HG02588 (cell line): ENCODE measurements at regions not wholly inside any gene's neighbourhood (a gene's known extent, or its start where the extent isn't known, plus 50 kb on each side); places are given as distances from the start of the nearest gene placed in this dataset.
"Not testable (repeated sequence)": the region's sequence is repeated elsewhere in the genome, so short reads cannot be mapped to it uniquely, and the experiment has no call there.

Experiments
- ATAC-seq: cut with Tn5 transposase; IDR thresholded peaks from one replicate; pipeline ENCODE4 v1.9.1; 2021; ENCODE audit warnings: mild to moderate bottlenecking, moderate library complexity; ENCODE audit not compliant: unreplicated experiment

DNA sequence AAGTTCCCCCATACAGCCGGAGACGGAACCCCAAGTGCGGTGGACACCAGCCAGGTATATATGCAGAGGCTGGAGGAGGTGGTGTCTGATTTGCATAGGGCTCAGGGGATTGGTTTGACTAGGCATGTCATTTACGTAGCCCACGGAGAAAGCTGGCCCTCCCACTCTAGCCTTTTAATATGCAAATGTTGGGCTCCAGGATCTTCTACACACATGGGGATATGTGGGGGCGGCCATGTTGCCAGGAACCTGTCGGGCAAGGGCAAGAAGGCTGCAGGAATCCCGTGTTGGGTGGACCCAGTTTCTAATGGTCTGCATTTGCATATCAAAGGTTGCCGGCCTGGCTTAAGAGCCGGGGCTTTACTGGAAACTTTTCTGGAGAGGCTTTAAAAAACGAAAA is 57.4 kb downstream of the FTHL17 start:
- ATAC-seq: not testable (repeated sequence)

DNA sequence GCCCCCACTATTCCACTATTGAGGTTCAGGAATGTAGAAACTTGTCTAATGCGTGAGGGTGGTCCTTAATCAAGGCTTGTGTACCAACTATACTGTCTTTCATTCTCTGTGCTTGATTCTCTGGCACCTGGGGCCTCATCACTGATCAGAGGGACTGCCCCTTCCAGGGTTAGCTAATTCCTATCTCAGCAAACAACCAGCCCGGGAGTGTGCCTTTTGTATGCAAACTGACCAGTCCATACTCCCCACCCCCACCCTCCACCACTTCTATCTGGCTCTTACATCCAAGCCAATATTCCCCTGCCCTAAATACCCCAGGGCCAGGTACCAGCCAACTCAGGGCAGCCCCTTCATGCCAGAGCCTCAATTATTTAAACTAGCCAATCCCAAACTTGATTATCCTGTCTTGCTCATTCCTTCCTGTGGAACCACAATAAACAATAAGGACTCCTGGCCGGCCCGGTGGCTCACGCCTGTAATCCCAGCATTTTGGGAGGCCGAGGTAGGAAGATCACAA is 59.3 kb downstream of the FTHL17 start:
- ATAC-seq: no peak

DNA sequence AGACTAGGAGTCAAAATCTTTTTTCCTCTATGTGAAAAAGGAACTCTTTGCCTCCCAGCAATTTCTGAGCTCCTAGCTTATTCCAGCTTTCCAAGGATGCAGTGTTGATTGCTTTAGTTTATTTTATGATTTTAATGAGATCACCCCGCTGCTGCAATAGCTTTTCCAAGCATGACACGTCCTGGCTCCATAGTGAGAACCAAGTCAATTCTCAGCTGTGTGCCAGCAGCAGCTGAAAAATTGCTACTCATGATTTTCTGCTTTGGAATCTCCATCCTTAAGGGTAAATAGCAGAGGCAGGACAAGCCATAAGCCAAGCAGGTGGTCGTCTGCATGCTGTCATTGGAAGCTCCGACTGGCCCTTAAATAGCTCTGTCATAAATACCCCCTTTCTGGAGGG is 64.5 kb downstream of the FTHL17 start:
- ATAC-seq: no peak

DNA sequence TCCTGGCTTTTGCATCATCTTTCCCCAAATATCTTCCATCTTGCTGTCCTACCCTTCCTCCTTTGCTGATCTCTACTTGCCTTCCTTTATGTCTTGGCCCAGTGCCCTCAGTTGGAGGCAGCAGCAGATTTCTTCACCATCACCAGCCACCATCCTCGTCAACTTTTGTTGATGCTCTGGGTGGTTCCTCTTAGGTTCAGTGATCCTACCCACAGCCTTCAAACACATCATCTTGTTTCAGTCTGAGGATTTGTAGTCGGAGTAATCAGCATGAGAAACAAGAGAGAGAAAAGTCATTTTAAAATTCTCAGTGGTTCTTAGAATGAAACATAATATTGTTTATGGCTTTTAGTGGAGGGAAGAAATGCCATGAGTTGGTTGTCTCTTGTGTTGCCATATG is 65.8 kb downstream of the FTHL17 start:
- ATAC-seq: no peak

DNA sequence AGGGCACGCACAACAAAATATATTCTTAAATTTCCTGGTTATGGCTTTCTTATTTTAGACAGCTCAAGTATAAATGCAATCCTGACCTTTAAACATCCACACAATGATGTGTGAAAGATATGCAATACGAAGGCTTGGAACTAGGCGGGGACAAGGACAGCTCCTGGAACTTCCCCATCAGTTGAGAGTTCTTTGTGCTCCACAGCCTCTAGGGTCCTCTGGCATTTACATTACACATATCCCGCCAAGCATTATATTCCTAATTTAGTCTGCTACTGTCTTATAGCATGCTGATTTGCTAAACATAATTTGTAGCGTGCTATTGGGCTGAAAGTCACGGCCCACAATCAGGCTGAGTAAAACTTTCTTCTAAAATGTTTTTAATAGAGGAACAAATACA is 74.4 kb downstream of the FTHL17 start:
- ATAC-seq: no peak

DNA sequence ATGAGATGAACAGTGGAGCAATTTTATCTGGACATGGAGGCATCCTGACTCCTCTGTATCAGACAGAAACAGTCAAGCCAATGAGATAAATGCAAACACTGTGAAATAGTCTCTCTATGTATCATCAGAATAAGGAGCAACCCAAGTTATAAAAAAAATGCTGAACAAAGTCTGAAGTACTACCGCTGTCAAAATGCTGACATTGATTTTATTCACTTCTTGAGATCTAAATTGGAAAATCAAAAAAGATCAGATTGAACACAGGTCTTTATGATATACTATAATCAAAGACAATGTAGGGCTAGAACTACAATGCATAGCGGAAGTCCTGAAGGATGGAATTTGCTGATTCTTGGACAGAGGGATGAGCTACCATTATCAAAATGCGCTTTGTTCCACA is 76.1 kb downstream of the FTHL17 start:
- no peak for ATAC-seq

DNA sequence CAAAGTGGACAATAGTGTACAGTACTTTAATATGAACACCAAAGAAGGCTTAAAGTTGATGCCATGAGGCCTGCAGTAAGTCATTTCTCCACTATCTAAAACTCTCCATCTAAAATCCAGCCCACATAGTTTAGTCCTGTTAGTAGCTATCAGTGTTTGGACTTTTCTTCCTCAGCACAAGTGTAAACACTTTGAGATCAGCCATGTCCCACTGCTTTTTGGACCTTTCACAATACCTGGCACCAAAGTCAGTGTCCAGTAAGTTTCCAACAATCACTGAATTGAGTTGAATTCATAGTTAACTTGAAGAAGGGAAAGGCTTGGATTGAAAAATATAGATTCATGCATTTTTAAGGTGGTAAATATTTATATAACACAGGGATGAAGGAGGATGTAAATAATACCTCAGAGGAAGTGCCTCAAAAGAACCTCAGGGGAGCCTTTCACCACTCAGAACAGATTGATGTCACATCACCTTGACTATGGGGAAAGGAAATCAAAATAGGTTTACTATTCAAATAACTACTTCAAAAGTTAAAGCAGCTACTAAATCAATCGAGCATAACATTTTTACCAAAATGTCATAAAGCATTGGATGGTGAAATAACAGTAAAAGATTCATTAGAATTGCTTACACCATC is 76.7 kb downstream of the FTHL17 start:
- no peak for ATAC-seq

DNA sequence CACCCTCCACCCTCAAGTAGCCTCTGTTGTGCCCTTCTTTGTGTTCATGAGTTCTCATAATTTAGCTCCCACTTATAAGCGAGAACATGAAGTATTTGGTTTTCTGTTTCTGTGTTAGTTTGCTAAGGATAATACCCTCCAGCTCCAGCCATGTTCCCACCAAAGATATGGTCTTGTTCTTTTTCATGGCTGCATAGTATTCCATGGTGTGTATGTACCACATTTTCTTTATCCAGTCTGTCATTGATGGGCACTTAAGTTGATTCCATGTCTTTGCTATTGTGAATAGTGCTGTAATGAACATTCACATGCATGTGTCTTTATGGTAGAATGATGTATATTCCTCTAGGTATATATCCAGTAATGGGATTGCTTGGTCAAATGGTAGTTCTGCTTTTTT is 77.8 kb downstream of the FTHL17 start:
- not testable (repeated sequence) for ATAC-seq

DNA sequence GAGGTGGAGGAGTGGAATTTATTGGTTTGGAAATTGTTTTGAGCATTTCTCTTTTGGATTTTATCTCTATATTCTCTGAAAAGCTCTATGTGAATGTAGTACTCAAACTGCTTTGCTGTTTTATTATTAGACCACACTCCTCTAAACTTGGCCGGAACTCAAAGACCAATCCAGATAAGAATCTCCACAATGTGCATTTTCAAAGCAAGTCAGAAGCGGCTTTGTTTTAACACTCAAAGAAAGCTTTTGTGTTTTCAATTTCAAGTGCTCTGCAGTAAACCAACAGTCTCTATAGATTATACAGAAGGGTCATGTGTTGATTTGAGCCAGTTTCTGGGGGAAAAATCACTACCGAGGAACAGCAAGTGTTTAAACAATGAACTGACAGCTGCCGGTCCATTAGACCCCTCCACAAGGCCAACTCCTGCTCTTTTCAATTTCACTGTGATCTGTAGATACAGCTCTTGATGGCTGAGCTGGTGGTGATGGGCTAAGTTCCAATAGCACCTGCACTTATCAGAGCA is 79.4 kb downstream of the FTHL17 start:
- no peak for ATAC-seq

DNA sequence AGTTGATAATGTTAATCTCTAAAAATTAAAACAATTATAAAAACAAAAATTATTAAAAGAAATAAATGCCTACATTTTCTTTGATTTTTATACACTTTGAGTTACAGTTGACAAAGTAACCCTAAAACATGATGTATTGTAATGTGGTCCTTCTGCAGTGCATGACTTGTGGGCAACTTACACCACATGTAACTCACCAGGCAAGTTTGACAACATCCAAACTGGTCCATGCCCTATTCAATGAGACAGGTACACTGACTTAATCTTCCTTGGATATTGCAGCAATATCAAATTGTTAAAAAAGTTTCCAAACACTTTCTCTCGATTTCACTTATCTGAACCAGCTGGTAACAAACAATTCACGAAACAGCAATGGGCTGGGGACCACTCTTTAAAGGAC is 81.5 kb downstream of the FTHL17 start:
- no peak for ATAC-seq

DNA sequence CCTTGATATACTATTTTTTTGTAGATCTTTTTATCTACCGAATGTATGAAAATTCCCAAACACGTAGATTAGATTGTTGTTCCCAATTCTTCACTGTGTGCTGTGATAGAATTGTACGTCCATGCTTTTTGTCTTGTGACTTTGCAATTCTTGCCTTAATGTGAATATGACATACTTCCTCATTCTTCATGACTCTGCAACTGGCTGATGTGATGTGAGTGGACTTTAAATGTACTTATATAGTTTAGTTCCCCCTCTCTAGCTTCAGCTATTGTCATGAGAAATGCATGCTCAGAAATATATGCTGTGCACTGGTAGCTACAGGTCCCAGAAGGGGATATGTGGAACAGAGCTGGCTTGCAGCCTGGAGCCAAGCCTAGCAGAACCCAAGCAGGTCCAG is 89.4 kb downstream of the FTHL17 start:
- ATAC-seq: no peak

DNA sequence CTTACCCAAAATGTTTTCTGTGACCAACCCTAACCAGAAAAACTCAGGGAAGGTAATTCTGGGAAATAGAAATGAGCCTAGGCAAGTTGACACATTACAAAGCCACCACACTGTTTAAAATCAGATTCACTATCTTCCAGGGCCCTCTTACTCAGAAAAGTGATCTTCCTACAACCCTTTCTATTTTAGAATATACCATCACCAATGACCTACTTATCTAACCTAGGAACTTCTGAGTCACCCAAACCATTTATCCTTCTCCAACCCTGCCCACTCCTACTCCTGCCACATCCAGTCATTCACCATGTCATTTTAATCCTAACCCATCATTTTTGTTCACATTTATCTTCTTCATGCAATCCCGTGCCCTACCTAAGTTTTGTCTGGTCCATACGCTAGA is 89.9 kb downstream of the FTHL17 start:
- no peak for ATAC-seq

DNA sequence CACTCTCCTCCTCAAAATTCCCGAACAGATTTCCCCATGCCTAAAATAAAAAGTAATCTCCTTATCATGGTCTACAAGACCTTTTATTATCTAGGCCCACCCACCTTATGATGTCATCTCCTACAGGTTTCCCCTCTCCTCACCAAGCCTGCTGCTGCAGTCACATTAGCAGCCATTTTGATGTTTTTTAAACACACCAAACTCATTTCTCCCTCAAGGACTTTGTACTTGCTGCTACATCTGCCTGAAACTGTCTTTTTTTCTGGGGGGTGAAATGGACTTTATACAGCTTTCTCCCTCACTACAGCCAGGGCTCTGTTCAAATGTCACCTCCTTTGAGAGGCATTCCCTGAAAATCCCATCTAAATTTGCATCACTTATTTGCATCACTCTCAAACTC is 90.2 kb upstream of the TAB3 start:
- no peak for ATAC-seq

DNA sequence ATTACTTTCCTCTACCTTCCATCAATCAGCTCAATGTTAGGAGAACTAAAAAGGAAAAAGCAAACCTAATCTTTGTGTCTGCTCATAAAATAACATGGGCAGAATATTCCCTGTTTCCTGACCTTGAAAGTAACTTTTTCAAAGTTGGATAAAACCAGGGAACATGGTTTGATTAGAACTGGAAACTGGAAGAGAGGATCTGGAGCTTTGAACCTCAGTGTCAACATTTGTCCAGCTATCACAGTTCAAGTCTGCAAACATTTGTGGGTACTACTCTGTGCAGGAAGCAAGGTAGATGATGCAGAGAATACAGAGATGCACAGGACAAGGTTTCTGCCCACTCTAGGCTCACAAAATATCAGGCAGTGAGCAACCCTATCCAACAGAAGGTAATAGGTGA is 86.4 kb upstream of the TAB3 start:
- ATAC-seq: no peak

DNA sequence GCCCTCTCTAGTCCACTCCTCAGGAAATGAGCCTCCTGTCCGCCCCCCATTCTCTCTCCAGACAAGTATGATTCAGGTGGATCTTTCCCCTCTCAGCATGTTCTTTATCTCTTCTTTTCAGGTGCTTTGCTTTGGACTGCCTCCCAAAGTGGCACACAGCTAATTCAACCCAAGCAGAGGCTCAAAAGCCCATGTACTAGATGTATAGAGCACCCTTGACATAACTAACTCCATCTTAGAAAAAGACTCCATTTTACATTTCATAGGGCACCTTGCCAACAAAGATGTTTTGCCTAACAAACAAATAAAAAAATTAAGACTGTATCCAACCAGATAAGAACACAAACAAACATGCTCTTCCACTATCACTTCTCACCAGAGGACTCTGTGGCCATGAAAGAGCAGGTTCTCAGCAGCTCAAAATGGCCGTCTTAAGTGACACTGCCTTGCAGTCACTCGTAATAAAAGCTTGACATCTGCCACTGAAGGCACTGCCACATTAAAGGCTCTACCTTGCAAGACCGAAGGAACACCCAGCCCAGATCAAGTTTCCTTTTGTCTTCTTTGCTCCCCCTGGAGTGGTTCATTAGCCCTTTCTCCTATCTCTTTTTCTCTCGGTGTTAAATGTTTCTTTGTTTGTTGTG is 84.9 kb upstream of the TAB3 start:
- no peak for ATAC-seq

DNA sequence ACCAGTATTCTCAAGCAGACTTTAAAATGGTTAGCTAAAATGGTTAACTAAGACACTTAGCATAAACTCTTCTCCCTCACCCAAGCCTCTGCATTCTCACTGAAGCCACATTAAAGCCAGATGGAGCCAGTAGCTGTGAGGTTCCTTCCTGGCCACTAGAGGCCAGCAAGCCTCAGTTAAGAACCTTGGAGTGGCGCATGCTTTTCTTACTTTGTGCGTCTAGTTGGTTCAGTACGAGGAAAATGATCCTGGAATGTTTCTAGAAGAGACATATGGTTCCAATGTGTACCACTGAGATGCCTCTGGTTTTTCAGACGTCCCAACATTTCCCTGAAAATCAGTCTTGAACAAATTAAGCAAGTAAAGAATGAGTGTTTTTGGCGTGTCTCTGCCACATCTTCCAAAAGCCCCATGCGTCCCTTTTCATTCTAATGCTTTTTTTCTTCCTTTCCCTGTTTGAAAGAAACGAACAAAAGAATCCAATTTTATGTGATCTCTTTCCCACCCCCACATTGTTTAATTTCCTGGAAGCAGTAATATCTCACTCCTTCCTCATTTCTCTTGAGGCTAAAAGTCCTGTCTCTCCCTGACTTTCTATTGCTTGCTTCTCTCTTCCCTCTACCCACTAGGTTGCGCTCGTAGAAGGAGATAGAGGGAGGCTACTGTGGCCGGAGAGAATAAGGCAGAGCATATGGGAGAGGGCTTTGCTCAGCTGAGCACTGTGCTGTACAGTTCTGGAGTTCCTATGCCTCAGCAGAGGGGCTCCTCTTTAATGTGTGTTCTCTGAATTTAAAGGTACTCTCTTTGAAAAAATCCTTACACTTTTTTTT is 82.9 kb upstream of the TAB3 start:
- peak; percentile 87 for ATAC-seq

DNA sequence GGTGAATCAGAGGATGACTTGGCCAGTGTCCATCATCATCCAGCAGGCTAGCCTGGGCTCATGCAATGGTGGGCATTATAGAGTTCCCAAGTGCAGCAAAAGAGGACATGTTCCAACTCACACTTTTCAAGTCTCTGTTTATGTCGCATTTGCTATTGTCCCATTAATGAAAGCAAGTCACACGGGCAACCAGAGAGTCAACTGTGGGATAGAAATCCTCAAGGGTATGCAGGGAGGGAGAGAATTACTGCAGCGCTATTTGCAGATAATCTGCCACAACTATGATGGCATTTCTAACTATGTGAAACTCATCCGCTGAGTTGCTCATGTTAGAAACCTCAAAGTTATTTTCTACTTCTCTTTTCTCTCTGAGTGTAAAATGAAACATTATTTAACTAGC is 78.5 kb upstream of the TAB3 start:
- ATAC-seq: no peak

DNA sequence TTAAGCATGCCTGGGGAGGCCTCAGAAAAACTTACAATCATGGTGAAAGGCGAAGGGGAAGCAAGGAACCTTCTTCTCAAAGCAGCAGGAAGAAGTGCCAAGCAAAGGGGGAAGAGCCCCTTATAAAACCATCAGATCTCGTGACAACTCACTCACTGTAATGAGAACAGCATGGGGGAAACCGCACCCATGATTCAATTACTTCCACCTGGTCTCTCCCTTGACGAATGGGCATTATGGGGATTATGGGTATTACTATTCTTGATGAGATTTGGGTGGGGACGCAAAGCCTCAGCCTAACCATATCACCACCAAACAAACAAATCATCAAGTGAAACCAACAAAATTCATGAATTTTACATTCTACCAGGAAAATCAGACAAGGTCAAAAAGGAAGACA is 76.7 kb upstream of the TAB3 start:
- ATAC-seq: no peak

DNA sequence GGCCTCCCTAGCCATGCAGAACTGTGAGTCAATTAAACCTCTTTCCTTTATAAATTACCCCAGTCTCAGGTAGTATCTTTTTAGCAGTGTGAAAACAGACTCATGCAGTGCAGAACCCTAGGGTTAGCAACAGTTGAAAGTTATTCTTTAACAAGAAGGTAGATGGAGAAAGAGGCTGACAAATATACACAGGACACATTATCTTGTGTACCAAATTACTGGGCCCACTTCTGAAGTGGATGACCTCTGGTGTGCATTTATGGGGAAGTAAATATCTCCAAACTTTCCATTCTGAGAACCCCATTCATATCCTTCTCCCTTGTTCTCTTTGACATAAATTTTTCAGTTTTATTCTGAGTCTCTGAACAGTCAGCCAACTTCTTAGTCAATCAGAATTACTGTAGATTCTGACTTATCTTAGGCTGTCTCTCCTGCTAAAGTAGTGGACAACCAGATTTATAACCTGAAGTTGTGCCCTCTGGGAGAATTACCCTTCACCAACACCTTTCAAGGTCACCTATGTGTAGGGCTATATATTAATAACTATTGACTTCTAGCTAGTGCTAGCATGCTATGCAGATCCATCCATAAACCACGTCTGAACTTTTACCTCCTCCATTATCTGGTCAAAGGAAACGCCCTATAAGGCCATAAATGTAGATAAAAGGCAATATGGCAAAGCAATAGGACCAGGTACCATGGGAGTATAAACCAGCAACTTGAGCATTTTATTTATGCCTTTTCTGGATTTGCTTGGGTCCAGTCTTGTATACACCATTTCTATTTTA is 72.5 kb upstream of the TAB3 start:
- ATAC-seq: no peak

DNA sequence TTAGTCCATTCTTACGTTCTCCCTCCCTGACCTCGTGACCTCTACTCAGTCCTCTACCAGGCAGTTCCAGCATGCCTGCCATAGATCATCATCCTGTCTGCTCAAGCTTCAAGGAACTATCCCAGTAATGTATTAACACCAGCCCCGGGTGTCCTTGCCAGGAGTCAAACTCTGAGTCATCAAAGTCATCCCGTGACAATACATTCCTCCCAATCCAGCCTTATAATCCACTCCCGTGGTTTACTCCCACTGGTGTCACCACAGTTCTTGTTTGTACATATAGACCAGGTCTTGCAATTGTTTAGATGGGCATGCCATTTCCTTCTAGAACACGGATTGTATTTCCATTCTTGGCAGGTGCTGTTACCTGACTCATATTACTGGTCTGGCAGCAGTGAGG is 68.7 kb upstream of the TAB3 start:
- ATAC-seq: no peak

DNA sequence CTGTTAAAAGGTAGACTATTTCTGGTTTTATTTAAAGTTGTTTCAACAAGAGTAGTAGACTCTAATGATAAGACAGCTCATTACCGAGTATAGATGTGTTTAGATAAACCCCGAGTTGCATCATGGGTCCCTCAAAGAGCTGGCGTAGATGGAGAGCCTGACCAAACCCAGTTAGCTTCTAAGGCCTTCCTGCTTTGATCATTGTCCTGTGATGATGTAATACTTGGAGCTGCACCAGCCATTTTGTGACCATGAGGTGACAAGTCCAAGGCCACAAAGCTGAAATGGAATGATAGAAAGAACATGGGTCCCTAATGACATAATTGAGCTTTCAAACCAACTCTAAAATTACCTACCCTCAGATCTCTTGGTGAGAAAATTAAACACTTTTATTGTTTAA is 66.6 kb upstream of the TAB3 start:
- no peak for ATAC-seq
